GM18526 (cell line): ENCODE measurements at regions not wholly inside any gene's neighbourhood (a gene's known extent, or its start where the extent isn't known, plus 50 kb on each side); places are given as distances from the start of the nearest gene placed in this dataset.

Source experiments
- POLR2A ChIP-seq: IDR thresholded peaks from 3 replicates; pipeline ENCODE4 v1.6.1; 2011; ENCODE audit not compliant: insufficient read length; ENCODE audit errors: extremely low read depth

DNA sequence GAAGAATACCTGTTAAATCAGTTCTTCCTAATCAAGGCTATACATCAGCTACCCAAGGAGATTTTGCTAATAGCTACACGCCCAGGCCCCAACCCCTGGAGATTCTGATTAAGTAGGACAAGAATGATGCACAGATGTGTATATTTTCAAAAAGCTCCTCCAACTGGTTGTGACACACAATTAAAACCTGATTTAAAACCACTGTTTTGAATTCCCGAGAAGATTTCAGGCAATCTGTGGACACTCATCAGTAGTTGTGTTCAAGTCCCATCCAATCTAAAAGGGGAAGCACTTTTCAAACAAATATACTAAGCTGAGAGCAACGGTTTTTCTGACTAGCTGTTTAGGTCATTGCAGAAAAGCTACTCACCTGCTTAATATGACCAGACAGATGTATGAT lies 118.9 kb upstream of the NHSL1 start:
- no peak for TF ChIP-seq POLR2A

DNA sequence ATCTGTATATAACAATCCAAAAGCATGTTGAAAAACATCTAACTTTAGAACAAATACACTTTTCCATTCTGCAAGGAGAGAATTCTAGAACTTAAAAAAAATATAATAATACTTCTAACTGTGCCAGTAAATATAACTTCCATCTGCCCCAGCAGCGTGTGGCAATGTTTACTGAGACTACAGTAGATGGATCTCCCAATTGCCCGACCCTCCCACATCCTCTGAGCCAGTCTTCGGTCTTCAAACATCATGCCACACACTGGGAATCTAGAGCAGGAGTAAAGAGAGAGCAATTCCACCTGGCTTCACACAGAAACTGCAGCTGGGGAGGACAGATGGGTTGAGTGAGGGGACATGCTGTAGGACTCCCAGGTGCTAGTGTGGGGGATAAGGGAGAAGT lies 121.3 kb upstream of the NHSL1 start:
- no peak for TF ChIP-seq POLR2A

DNA sequence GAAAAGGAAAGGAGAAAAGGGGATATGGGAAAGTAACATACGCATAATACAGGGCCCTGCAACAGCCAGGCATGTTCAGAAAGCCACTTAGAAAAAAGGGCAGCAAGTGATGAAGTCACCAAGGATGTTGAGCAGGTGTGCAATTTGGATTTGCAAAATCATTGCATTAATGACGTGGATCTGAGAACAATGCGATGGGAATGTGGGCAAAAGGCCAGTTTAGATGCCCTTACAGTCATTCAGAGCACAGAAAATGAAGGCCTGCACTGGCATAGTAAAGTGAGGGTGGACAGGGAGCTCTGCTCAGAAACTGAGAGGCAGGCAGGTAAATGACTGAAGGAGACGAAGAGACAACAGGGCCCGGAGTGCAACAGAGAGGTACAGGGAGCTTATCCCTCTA lies 123.7 kb upstream of the NHSL1 start:
- no peak for TF ChIP-seq POLR2A

DNA sequence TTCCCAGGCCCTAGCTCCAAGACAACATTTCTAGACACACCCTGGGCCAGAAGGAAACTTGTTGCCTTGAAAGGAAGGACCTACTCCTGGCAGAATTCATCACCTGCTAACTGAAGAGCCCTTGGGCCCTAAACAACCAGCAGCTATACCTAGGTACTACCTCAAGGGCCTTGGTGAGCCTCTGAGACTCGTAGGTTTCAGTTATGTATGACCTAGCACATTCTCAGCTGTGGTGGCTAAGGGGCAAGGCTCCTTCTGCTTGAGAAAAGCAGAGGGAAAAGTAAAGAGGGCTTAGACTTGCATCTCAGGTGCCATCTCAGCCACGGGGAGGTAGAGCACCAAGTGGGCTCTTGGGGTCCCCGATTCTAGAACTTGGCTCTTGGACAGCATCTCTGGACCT lies 132.3 kb upstream of the NHSL1 start:
- no peak for TF ChIP-seq POLR2A

DNA sequence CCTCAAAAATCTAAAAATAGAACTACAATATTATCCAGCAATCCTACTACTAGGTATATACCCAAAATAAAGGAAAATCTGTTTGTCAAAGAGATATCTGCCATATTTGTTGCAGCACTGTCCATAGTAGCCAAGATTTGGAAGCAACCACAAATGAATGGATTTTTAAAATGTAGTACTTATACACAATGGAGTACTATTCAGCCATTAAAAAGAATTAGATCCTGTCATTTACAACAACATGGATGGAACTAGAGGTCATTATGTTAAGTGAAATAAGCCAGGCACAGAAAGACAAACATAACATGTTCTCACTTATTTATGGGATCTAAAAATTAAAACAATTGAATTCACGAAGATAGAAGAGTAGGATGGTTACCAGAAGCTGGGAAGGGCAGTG lies 135.7 kb upstream of the CCDC28A start:
- TF ChIP-seq POLR2A: no peak

DNA sequence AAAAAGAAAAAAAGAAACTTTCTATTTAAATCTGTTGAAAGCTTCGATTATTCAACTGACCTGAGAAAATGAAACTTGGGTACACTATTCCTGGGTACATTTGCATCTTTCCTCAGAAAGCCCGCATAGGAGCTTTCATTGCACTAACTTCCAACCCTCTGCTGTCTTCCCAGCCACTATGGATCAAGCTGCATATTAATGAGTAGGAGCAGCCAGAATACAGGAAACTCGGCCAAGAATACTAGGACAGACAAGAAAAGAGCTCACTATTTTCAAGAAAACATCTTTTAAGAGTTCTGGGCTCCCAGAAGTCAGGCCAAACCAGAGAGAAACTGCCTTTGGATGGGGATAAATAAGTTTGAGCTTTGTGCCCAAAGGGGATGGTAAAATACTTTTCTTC lies 135.0 kb upstream of the CCDC28A start:
- TF ChIP-seq POLR2A: no peak

DNA sequence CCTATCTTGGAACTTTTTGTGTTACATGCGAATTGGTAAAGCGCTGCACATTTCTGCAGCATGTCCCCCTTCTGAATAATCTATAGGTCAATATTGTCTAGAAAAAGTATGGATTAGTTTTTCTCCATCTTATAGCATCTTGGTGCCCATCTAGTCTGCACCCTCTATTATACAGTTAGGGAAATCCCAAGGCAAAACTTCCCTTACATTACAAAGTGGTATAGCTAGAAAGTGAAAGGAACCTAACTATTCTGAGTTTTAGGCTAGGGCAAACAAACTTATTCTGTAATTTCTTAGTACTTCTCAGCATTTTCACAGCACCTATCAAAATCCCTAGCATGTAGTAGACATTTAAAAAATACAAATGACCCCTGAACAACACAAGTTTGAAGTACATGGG lies 133.5 kb upstream of the CCDC28A start:
- TF ChIP-seq POLR2A: no peak

DNA sequence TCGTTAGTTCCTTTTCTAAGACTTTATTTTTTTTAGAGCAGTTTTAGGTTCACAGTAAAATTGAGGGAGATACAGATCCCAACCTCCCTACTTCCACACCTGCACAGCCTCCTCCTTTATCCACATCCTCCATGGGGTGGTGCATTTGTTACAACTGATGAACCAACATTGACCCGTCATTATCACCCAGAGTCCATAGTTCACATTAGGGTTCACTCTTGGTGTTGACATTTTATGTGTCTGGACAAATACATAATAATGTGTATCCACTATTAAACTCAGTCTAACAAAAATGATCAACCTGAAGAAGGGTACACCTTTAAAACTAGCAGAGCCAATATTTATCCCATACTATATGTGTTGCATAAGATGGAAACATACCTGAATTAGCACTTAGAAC lies 130.4 kb upstream of the CCDC28A start:
- no peak for TF ChIP-seq POLR2A

DNA sequence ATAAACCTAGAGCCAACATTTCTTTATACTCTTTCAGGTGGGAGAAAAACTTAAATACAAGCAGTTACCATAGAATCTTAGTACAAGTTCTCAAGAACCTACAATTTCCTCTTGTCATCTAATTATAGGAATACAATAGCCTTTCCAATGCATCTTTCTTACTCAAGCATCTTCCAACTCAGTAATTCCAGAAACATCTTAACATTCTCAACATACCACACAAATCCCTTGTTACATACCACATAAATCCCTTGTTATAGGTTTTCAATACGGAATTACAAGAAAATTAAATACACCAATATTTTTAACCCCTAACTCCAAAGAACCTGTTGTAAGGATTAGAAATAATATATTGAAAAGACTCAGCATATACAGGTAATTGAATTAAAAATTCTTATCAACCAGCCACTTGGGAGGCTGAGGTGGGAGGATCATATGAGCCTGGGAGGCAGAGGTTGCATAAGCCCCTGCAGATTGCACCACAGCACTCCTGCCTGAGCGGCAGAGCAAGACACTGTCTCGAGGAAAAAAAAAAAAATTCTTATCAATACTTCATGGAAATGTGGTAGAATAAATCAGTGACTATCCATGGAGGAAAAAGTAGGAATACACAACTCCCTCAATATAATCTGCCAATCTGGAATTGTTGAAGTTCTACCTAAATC lies 127.5 kb upstream of the CCDC28A start:
- TF ChIP-seq POLR2A: no peak

DNA sequence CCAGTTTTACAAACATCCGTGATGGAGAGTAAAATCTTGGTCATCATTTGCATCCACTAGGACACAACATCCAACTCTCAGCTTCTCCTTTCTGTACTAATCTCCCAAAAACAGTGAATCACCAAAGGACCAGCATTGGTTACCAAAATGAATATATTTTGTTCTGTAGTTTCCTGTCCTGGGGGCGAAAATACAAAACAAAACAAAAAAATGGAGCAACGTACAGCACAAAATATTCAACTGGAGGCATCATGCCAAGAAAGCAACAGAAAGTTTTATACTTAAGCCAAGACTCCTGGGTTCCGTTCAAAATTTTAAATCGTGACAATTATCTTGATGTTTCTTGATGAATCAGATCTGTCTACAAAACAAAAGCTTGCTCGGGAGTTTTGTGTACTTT lies 126.6 kb upstream of the CCDC28A start:
- no peak for TF ChIP-seq POLR2A

DNA sequence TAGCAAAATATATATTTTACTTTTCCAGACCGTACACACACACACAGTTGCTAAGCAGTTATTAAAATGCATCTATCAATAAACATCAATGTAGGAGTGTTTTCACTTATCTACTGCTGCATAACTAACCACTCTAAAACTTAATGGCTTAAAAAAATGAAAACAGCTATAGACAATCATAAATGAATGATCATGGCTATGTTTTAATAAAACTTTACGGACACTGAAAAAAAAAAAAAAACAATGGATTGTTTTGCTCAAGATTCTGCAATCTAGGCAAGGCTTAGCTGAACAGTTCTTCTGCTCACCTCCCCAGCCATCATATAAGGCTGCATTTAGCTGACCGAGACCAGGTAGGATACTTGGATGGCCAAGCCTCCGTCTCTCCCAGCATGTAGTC lies 125.4 kb upstream of the CCDC28A start:
- no peak for TF ChIP-seq POLR2A

DNA sequence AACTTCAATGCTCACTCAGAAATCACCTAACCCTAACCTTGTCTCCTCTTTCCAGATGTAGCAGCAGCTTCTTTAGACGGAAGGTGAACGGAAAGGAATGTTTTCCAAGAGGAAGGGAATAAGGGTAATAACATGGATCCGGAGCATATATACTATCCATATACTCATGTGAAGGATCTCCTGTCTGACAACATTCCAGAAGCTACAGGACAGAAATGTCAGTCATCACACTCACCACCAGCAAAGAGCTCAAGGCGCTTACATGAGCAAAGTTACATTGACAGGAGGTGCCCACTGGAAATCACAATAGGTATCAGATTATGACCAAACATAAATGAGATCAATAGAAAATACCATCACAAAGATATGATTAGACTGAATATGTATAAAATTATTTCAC lies 122.1 kb upstream of the CCDC28A start:
- TF ChIP-seq POLR2A: no peak

DNA sequence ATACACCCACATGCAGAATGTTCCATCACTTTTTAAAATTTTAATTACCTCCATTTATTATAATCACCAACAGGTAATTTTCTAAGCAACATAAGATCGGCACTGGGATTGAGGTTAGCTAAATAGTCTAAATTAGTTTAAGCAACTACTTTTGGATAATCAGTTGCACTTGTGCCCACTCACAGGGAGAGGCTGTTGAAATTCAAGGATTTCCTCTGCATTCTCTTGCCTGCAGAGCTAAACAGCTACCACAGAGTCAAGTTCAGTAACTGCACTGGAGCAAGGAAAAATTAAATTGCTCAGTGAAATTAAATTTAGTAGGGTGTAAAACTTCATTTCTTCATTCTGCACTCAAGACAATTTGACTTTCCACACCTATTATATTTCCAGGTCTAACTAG lies 120.7 kb upstream of the CCDC28A start:
- no peak for TF ChIP-seq POLR2A

DNA sequence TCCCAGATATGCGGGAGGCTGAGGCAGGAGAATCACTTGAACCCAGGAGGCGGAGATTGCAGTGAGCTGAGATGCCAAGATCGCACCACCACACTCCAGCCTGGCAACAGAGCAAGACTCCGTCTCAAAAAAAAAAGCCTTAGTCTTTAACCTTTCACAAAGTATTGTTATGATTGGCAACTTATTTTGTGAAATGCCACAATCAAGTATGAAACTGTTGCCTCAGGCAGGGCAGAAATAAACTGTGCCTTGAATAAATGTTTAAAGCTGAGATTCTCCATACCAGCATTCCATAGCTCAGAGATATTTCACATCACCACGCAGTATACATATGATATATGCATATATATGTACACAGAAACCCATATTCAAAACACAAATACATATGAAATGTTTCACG lies 120.1 kb upstream of the CCDC28A start:
- TF ChIP-seq POLR2A: no peak

DNA sequence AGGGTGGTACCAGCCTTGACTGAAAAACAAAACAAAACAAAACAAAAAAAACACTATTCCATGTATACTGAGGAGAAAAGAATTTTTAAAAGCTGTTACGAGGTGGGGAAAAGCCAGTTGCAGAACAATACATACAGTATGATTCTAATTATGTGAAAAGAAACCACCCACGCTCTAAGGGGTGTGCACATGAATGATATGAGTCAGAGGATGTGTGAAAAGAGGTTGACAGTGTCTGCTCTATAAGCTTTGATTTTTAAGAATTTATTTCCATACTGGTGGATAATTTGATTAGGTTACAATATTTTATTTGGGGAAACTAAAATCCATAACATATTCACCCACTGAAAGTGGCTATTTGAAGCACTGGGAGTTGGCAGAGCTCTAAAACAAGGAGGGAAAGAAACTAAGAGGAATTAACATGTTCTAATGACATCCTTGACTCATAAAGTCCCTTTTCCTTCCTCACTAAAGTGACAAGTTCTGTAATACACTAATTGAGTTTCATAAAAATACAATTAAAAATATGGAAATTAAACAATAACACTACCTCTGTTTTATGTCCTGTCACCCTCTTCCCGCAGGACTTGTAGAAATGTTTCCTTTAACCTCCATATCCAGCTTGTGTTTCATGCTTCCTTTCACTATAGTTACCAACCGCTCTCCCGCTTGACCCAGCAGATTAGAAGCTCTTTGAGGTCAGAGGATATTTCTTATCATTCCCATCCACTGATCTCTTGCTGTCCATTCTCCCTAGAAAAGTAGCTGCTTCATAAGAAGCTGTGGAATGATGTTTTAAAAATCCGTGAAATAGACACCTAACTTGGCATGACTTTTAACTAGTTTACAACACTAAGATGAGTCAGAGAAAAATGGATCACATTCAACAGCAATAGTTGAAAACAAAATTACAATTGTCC lies 118.6 kb upstream of the CCDC28A start:
- TF ChIP-seq POLR2A: no peak

DNA sequence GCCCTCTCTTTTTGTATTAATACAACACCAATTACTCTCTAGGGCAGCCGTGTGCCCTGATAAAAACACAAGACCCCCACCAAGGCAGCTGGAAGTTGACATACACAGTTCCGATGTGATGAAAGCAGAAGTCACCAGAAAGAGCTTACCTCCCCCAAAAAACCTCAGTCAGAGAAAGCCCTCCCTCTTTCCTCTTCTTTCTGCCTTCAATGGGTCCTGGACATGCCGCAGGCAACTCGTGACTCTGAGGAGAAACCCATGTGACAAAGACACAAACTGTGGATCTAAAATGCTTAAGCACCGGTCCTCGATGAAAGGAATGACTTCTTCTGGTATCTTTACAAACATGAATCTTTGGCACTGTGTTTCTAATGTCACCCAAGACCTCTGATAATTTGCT lies 117.7 kb upstream of the CCDC28A start:
- no peak for TF ChIP-seq POLR2A
